OCI-LY7 (cell line): ENCODE measurements at regions not wholly inside any gene's neighbourhood (a gene's known extent, or its start where the extent isn't known, plus 50 kb on each side); places are given as distances from the start of the nearest gene placed in this dataset.

ENCODE experiments used
- BruUV-seq: library from RNA; stranded (reverse); fragments of 400-500 nt; replicated peaks from 2 replicates; lab custom pipeline; 2021; lab: Mats Ljungman, UMichigan
- CTCF ChIA-PET: fragments of 300-600 bp; sonication (Branson Sonifier 250); formaldehyde crosslinking; loops from one replicate; lab custom pipeline; 2022; ENCODE audit warnings: antibody characterized with exemption; ENCODE audit not compliant: unreplicated experiment; lab: Charles Lee
- POLR2A ChIA-PET: fragments of 300-600 bp; sonication (Branson Sonifier 250); formaldehyde crosslinking; loops from one replicate; lab custom pipeline; 2022; ENCODE audit warnings: antibody characterized with exemption; lab: Charles Lee
- DNase-seq: peaks from one replicate; pipeline ENCODE4 v3.0.0-alpha.2; 2015; ENCODE audit warnings: low spot score
- H2AFZ ChIP-seq: fragments of 200-600 bp; sonication (generic), shearing (Covaris generic); 2 replicates; pipeline ENCODE4 v1.6.1; 2014; ENCODE audit warnings: mild to moderate bottlenecking, antibody characterized with exemption, low read length, moderate library complexity
- H3K27ac ChIP-seq: fragments of 200-600 bp; sonication (generic); 2 replicates; pipeline ENCODE4 v1.5.1; 2014; ENCODE audit warnings: mixed run types, low read depth, mild to moderate bottlenecking, moderate library complexity, low read length, inconsistent platforms; ENCODE audit not compliant: poor library complexity, severe bottlenecking
- H3K36me3 ChIP-seq: fragments of 200-600 bp; sonication (generic); 2 replicates; pipeline ENCODE4 v1.6.1; 2014; ENCODE audit warnings: mild to moderate bottlenecking, antibody characterized with exemption, low read length, moderate library complexity, mixed read lengths; ENCODE audit not compliant: insufficient read depth
- H3K4me1 ChIP-seq: fragments of 200-600 bp; sonication (generic); 2 replicates; pipeline ENCODE4 v1.5.1; 2014; ENCODE audit warnings: mild to moderate bottlenecking, low read length; ENCODE audit not compliant: insufficient read depth, poor library complexity, severe bottlenecking
- H3K4me2 ChIP-seq: fragments of 200-600 bp; sonication (generic); 2 replicates; pipeline ENCODE4 v1.6.1; 2014; ENCODE audit warnings: mild to moderate bottlenecking, low read length
- H3K4me3 ChIP-seq: fragments of 200-600 bp; sonication (generic); 2 replicates; pipeline ENCODE4 v1.5.1; 2014; ENCODE audit warnings: mild to moderate bottlenecking, low read depth, low read length; ENCODE audit not compliant: poor library complexity, severe bottlenecking
- H3K79me2 ChIP-seq: fragments of 200-600 bp; sonication (generic); 2 replicates; pipeline ENCODE4 v1.6.1; 2016; ENCODE audit warnings: low read depth, mild to moderate bottlenecking, low read length, moderate library complexity, mixed read lengths; ENCODE audit not compliant: insufficient read depth
- H3K9me2 ChIP-seq: fragments of 200-600 bp; sonication (generic); 2 replicates; pipeline ENCODE4 v1.6.1; 2016; ENCODE audit warnings: mild to moderate bottlenecking, low read length, mixed read lengths; ENCODE audit not compliant: insufficient read depth
- H3K9me3 ChIP-seq: fragments of 200-600 bp; sonication (generic); 2 replicates; pipeline ENCODE4 v1.6.1; 2014; ENCODE audit warnings: mild to moderate bottlenecking, mixed run types, low read length, mixed read lengths
- H4K20me1 ChIP-seq: fragments of 200-600 bp; sonication (generic); 2 replicates; pipeline ENCODE4 v1.6.1; 2014; ENCODE audit warnings: mild to moderate bottlenecking, antibody characterized with exemption, low read length, moderate library complexity, mixed read lengths; ENCODE audit not compliant: insufficient read depth
- CTCF ChIP-seq: fragments of 200-600 bp; sonication (generic); conservative IDR thresholded peaks from 2 replicates; pipeline ENCODE4 v1.5.1; 2014; ENCODE audit warnings: mild to moderate bottlenecking, antibody characterized with exemption, low read length, moderate library complexity, mixed read lengths
- EZH2phosphoT487 ChIP-seq: fragments of 200-600 bp; sonication (generic); IDR thresholded peaks from 2 replicates; pipeline ENCODE4 v1.6.1; 2018; ENCODE audit warnings: low read depth, borderline replicate concordance, mild to moderate bottlenecking, mixed run types, antibody characterized with exemption, low read length, moderate library complexity, mixed read lengths
- intact Hi-C: fragments of 100-400 bp; cut with micrococcal nuclease; formaldehyde crosslinking; loops from one replicate; pipeline ENCODE4 v1.10.0; 2022; ENCODE audit not compliant: unreplicated experiment

- Histone ChIP-seq H2AFZ (no peak overlapping the region), H4K20me1 (no peaks in the 10 kb centered on the region), H3K4me3 (no peak overlapping the region), H3K4me1 (no peaks in the 10 kb centered on the region), H3K9me3 (no peaks in the 10 kb centered on the region), H3K9me2 (no peaks in the 10 kb centered on the region), H3K79me2 (no peaks in the 10 kb centered on the region), H3K27ac (no peak overlapping the region), H3K4me2 (no peak overlapping the region), H3K36me3 (no peaks in the 10 kb centered on the region)
- intact Hi-C loops, result no loop called here
- ChIA-PET CTCF (no interaction called here), POLR2A (no interaction called here)
- no TSS peak for BruUV-seq
- no peak for TF ChIP-seq CTCF
- TF ChIP-seq EZH2phosphoT487, result no peak
- no peak for DNase-seq
Observed at GRCh38 chr4:28916585-28916984, 1803.6 kb upstream of the PCDH7 start.

DNA sequence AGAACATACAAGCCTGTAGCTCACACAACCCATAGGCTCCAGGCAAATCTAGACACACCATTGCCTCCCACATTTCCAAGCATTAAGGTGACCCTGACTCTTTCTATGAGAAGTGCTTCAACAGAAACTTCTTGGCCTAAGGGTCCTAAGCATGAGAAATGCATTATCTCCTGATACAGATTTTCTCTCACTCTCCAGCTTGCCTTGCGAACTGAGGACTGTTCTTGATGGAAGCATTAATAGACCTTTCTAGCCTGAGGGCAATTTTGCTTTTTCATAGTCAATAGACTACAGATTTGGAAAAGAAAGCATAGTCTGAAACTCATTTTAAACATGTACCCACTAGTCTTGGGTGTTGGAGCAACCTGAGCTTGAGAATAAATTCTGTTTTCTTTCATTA, 1801.3 kb upstream of the PCDH7 start:
- intact Hi-C loops, result no loop called here
- Histone ChIP-seq H3K4me1 (no peaks in the 10 kb centered on the region), H2AFZ (no peak overlapping the region), H3K4me3 (no peak overlapping the region), H3K4me2 (no peak overlapping the region), H4K20me1 (no peaks in the 10 kb centered on the region), H3K27ac (no peak overlapping the region), H3K79me2 (no peaks in the 10 kb centered on the region), H3K9me3 (no peaks in the 10 kb centered on the region), H3K9me2 (no peaks in the 10 kb centered on the region), H3K36me3 (no peaks in the 10 kb centered on the region)
- no TSS peak for BruUV-seq
- no peak for DNase-seq
- ChIA-PET CTCF (no interaction called here), POLR2A (interaction anchor here (1.0 kb wide), 1 partner anchor 637 kb away, joined by 4 read pairs; no protein-coding TSS in a partner anchor)
- TF ChIP-seq EZH2phosphoT487 (no peak), CTCF (no peak)

DNA sequence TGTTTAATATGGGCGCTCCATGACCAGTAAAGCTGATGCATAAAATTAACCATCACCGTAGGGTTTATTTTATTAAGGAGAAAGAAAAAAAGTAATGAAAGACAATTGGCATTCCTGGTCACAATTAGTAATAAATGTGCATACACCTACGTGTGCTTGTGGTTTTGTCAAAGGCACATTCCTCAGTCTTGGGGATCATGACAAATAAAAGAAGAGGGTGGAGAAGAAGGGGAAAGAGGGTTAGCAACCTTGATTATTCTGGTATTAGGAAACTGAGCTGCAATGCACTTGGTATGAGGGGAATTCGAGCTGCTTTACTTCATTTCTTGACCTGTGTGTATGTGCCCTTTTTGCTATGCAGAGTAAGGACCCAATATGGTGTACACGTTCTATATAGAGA, 1798.3 kb upstream of the PCDH7 start:
- no peak overlapping the region for H3K27ac ChIP-seq
- no TSS peak for BruUV-seq
- DNase-seq, result no peak
- no peak for TF ChIP-seq CTCF
- TF ChIP-seq EZH2phosphoT487, result no peak
- no peak overlapping the region for H3K4me3 ChIP-seq
- CTCF ChIA-PET, result no interaction called here
- H3K9me2 ChIP-seq, result no peaks in the 10 kb centered on the region
- H2AFZ ChIP-seq, result no peak overlapping the region
- POLR2A ChIA-PET, result no interaction called here
- H3K9me3 ChIP-seq, result no peaks in the 10 kb centered on the region
- no peaks in the 10 kb centered on the region for H3K36me3 ChIP-seq
- no peaks in the 10 kb centered on the region for H3K79me2 ChIP-seq
- no peaks in the 10 kb centered on the region for H4K20me1 ChIP-seq
- no peak overlapping the region for H3K4me2 ChIP-seq
- no peaks in the 10 kb centered on the region for H3K4me1 ChIP-seq
- intact Hi-C loops, result no loop called here
